ENCODE measurements at regions not wholly inside any gene's neighbourhood (a gene's known extent, or its start where the extent isn't known, plus 50 kb on each side); places are given as distances from the start of the nearest gene placed in this dataset.

DNA sequence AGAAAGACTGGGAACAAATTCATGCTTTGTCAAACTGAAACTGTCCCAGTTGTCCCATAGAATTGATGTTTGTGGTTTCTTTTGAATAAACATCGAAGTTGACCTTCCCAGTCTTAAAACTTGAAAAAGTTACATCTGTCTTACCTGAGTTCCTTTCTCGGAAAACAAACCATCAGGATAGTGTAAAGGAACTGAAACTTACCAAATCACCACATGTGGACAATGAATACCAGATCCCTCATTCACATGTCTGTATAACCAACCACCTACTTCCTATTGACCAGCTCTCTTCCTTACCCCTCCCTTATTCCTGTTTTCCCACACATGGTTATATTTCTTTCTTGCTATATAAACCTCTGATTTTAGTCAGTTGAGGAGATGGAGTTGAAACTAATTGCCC lies 791.7 kb upstream of the PCDH20 start:
- FAIRE-seq (no peak), ATAC-seq (no peak), DNase-seq (ENCODE audit: low spot score) (no peak)
- H3K4me1 ChIP-seq (ENCODE audit: insufficient read depth, low read length): no peaks in the 10 kb centered on the region
- no peak overlapping the region for H3K4me2 ChIP-seq (ENCODE audit: low read depth, low read length)
- no peak overlapping the region for H3K9ac ChIP-seq (ENCODE audit: insufficient read depth, low read depth, low read length)
- WGBS (ENCODE audit: low lambda C conversion rate): 7% methylated on average over 2 of the region's 2 CpGs
- TF ChIP-seq ZNF260 (CRISPR knock-in tag; IDR thresholded peaks at IDR 0.05; ENCODE audit: borderline replicate concordance, low read depth) (no peak), ZFP62 (CRISPR knock-in tag; IDR thresholded peaks at IDR 0.05) (no peak)
- H3K79me2 ChIP-seq (ENCODE audit: insufficient read depth, low read length): no peaks in the 10 kb centered on the region
- no TSS peak for BruUV-seq (replicated peaks)
- H2AFZ ChIP-seq (ENCODE audit: low read length): no peak overlapping the region
- POLR2A ChIA-PET: no interaction called here
- H3K36me3 ChIP-seq (replicated peaks in 1 of 2; ENCODE audit: control insufficient read depth in 1 of 2, insufficient read depth in 2 of 2, low read length in 2 of 2): no peaks in the 10 kb centered on the region
- in situ Hi-C loops (cut with HindIII; ENCODE audit: extremely low pct_ligation_motif_present, low pct_unique_long_range_greater_than_20kb) (no loop called here), intact Hi-C loops (cut with micrococcal nuclease; ENCODE audit: unreplicated experiment) (no loop called here)
- CTCF ChIA-PET (ENCODE audit: low intra/inter-chr PET ratio, low total read pairs): no interaction called here
- no peaks in the 10 kb centered on the region for H3K27me3 ChIP-seq (ENCODE audit: control insufficient read depth in 1 of 2, insufficient read depth in 2 of 2, low read length in 2 of 2)
- no peaks in the 10 kb centered on the region for H4K20me1 ChIP-seq (ENCODE audit: insufficient read depth, low read length)
- no peak overlapping the region for H3K4me3 ChIP-seq (replicated peaks in 1 of 3; ENCODE audit: insufficient read depth in 1 of 3, low read depth in 2 of 3, low read length in 3 of 3)
- no peaks in the 10 kb centered on the region for H3K9me3 ChIP-seq (ENCODE audit: low read length)
- no peak overlapping the region for H3K27ac ChIP-seq (ENCODE audit: extremely low read length, insufficient read depth, low read length)

DNA sequence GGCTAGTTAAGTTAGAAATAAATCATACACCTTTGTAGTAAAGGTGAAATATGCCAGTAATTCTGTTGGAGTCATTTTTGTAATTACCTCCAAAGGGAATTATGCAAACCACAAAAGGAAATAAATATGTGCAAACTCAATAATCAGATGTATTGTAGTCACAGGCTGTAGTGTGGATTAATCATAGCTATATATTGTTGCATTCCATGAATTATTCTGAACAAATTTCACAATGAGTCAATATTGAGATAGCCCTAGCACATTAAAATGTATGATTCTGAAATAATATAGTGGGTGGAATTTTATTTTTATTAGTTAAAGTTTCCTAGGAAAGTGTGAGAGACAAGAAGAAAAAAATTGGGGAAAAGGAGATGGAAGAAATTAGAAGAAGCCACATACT lies 790.5 kb upstream of the PCDH20 start:
- Histone ChIP-seq H3K9ac (ENCODE audit: insufficient read depth, low read depth, low read length) (no peak overlapping the region), H3K27me3 (ENCODE audit: control insufficient read depth in 1 of 2, insufficient read depth in 2 of 2, low read length in 2 of 2) (no peaks in the 10 kb centered on the region), H3K27ac (ENCODE audit: extremely low read length, insufficient read depth, low read length) (no peak overlapping the region), H3K79me2 (ENCODE audit: insufficient read depth, low read length) (no peaks in the 10 kb centered on the region), H3K9me3 (ENCODE audit: low read length) (no peaks in the 10 kb centered on the region), H3K36me3 (replicated peaks in 1 of 2; ENCODE audit: control insufficient read depth in 1 of 2, insufficient read depth in 2 of 2, low read length in 2 of 2) (no peaks in the 10 kb centered on the region), H3K4me3 (replicated peaks in 1 of 3; ENCODE audit: insufficient read depth in 1 of 3, low read depth in 2 of 3, low read length in 3 of 3) (no peak overlapping the region), H3K4me1 (ENCODE audit: insufficient read depth, low read length) (no peaks in the 10 kb centered on the region), H3K4me2 (ENCODE audit: low read depth, low read length) (no peak overlapping the region), H2AFZ (ENCODE audit: low read length) (no peak overlapping the region), H4K20me1 (ENCODE audit: insufficient read depth, low read length) (no peaks in the 10 kb centered on the region)
- no TSS peak for BruUV-seq (replicated peaks)
- ATAC-seq (no peak), FAIRE-seq (no peak), DNase-seq (ENCODE audit: low spot score) (no peak)
- intact Hi-C loops (cut with micrococcal nuclease; ENCODE audit: unreplicated experiment): no loop called here
- POLR2A ChIA-PET: no interaction called here
- in situ Hi-C loops (cut with HindIII; ENCODE audit: extremely low pct_ligation_motif_present, low pct_unique_long_range_greater_than_20kb): no loop called here
- TF ChIP-seq NR2F1 (CRISPR knock-in tag; IDR thresholded peaks at IDR 0.05): no peak
- no peak for TF ChIP-seq ZNF652 (CRISPR knock-in tag; IDR thresholded peaks at IDR 0.05; ENCODE audit: borderline replicate concordance, low read depth)
- no peak for TF ChIP-seq SIX1 (CRISPR knock-in tag; IDR thresholded peaks at IDR 0.05; ENCODE audit: borderline replicate concordance)
- TF ChIP-seq, protein P1, sequence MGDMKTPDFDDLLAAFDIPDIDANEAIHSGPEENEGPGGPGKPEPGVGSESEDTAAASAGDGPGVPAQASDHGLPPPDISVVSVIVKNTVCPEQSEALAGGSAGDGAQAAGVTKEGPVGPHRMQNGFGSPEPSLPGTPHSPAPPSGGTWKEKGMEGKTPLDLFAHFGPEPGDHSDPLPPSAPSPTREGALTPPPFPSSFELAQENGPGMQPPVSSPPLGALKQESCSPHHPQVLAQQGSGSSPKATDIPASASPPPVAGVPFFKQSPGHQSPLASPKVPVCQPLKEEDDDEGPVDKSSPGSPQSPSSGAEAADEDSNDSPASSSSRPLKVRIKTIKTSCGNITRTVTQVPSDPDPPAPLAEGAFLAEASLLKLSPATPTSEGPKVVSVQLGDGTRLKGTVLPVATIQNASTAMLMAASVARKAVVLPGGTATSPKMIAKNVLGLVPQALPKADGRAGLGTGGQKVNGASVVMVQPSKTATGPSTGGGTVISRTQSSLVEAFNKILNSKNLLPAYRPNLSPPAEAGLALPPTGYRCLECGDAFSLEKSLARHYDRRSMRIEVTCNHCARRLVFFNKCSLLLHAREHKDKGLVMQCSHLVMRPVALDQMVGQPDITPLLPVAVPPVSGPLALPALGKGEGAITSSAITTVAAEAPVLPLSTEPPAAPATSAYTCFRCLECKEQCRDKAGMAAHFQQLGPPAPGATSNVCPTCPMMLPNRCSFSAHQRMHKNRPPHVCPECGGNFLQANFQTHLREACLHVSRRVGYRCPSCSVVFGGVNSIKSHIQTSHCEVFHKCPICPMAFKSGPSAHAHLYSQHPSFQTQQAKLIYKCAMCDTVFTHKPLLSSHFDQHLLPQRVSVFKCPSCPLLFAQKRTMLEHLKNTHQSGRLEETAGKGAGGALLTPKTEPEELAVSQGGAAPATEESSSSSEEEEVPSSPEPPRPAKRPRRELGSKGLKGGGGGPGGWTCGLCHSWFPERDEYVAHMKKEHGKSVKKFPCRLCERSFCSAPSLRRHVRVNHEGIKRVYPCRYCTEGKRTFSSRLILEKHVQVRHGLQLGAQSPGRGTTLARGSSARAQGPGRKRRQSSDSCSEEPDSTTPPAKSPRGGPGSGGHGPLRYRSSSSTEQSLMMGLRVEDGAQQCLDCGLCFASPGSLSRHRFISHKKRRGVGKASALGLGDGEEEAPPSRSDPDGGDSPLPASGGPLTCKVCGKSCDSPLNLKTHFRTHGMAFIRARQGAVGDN (CRISPR knock-in tag; IDR thresholded peaks at IDR 0.05): no peak
- no peak for TF ChIP-seq ZNF326 (CRISPR knock-in tag; IDR thresholded peaks at IDR 0.05; ENCODE audit: borderline replicate concordance)
- no peak for TF ChIP-seq MAFK (conservative IDR thresholded peaks at IDR 0.05 in 1 of 2, IDR thresholded peaks at IDR 0.05 in 1 of 2; ENCODE audit: low read length in 2 of 2)
- TF ChIP-seq ZNF878 (CRISPR knock-in tag; IDR thresholded peaks at IDR 0.05): no peak
- TF ChIP-seq HOXA3 (CRISPR knock-in tag; IDR thresholded peaks at IDR 0.05): no peak
- TF ChIP-seq RFXAP (CRISPR knock-in tag; IDR thresholded peaks at IDR 0.05; ENCODE audit: borderline replicate concordance): no peak
- TF ChIP-seq, protein P2, sequence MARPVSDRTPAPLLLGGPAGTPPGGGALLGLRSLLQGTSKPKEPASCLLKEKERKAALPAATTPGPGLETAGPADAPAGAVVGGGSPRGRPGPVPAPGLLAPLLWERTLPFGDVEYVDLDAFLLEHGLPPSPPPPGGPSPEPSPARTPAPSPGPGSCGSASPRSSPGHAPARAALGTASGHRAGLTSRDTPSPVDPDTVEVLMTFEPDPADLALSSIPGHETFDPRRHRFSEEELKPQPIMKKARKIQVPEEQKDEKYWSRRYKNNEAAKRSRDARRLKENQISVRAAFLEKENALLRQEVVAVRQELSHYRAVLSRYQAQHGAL (CRISPR knock-in tag; IDR thresholded peaks at IDR 0.05; ENCODE audit: not compliant biosample characterization): no peak
- TF ChIP-seq MAFF (IDR thresholded peaks at IDR 0.05; ENCODE audit: low read depth, low read length): no peak
- no peak for TF ChIP-seq POLR2AphosphoS2 (IDR thresholded peaks at IDR 0.05; ENCODE audit: low read depth, low read length)
- no peak for TF ChIP-seq SETDB1 (CRISPR knock-in tag; IDR thresholded peaks at IDR 0.05; ENCODE audit: borderline replicate concordance)
- no peak for TF ChIP-seq RFX3 (CRISPR knock-in tag; IDR thresholded peaks at IDR 0.05)
- CTCF ChIA-PET (ENCODE audit: low intra/inter-chr PET ratio, low total read pairs): no interaction called here
